MCF 10A (cell line): ENCODE measurements at regions not wholly inside any gene's neighbourhood (a gene's known extent, or its start where the extent isn't known, plus 50 kb on each side); places are given as distances from the start of the nearest gene placed in this dataset.

Source experiments
- BruUV-seq: library from RNA; stranded (reverse); fragments of 400-500 nt; replicated peaks from 2 replicates; lab custom pipeline; 2021; lab: Mats Ljungman, UMichigan
- CTCF ChIA-PET: fragments of 300-600 bp; sonication (Branson Sonifier 250); formaldehyde crosslinking; extraction: SDS; loops from one replicate; lab custom pipeline; 2021; ENCODE audit warnings: antibody characterized with exemption, inconsistent platforms; lab: Yijun Ruan, JAX
- POLR2A ChIA-PET: fragments of 300-600, 350-650 bp; sonication (Branson Sonifier 250); formaldehyde crosslinking; extraction: SDS; loops from one replicate; lab custom pipeline; 2020; ENCODE audit warnings: antibody characterized with exemption, inconsistent platforms; lab: Yijun Ruan, JAX
- DNase-seq: peaks from one replicate; pipeline ENCODE4 v3.0.0-alpha.2; 2018; ENCODE audit not compliant: unreplicated experiment
- H3K27ac Mint-ChIP-seq: one replicate; pipeline ENCODE4 v1.8.0; 2022; ENCODE audit warnings: mild to moderate bottlenecking, low read depth, mixed read lengths; ENCODE audit not compliant: unreplicated experiment
- H3K27me3 Mint-ChIP-seq: one replicate; pipeline ENCODE4 v1.8.0; 2022; ENCODE audit warnings: mixed read lengths; ENCODE audit not compliant: insufficient read depth, unreplicated experiment
- H3K36me3 Mint-ChIP-seq: one replicate; pipeline ENCODE4 v1.8.0; 2022; ENCODE audit warnings: mild to moderate bottlenecking, moderate library complexity, mixed read lengths; ENCODE audit not compliant: insufficient read depth, unreplicated experiment
- H3K4me1 Mint-ChIP-seq: one replicate; pipeline ENCODE4 v1.8.0; 2022; ENCODE audit warnings: mixed read lengths; ENCODE audit not compliant: insufficient read depth, unreplicated experiment
- H3K4me3 Mint-ChIP-seq: one replicate; pipeline ENCODE4 v1.8.0; 2022; ENCODE audit warnings: mild to moderate bottlenecking, moderate library complexity, mixed read lengths; ENCODE audit not compliant: unreplicated experiment
- H3K9me3 Mint-ChIP-seq: one replicate; pipeline ENCODE4 v1.8.0; 2022; ENCODE audit warnings: mixed read lengths; ENCODE audit not compliant: unreplicated experiment
- CTCF ChIP-seq: fragments of 200-600 bp; IDR thresholded peaks from one replicate; pipeline ENCODE4 v1.8.0; 2022; ENCODE audit warnings: antibody characterized with exemption, mild to moderate bottlenecking; ENCODE audit not compliant: unreplicated experiment
- intact Hi-C: fragments of 100-400 bp; cut with micrococcal nuclease; formaldehyde crosslinking; loops from 2 replicates; pipeline ENCODE4 v1.14.1; 2022

- no TSS peak for BruUV-seq
- Mint-ChIP-seq H3K4me1 (no peaks in the 10 kb centered on the region), H3K36me3 (no peaks in the 10 kb centered on the region), H3K4me3 (no peak overlapping the region), H3K9me3 (no peaks in the 10 kb centered on the region), H3K27ac (no peak overlapping the region), H3K27me3 (peaks cover 98% of the 10 kb centered on the region)
- CTCF ChIA-PET = interaction anchor here (0.9 to 1.1 kb wide), 3 partner anchors 18 to 720 kb away, joined by 3 to 4 read pairs (median 3); no protein-coding TSS in a partner anchor
- no peak for TF ChIP-seq CTCF
- DNase-seq = no peak
- intact Hi-C loops = no loop called here
- POLR2A ChIA-PET = no interaction called here
Measured at GRCh38 chr18:60534538-60534937, 162.0 kb upstream of the MC4R start.

GRCh38 chr18:60537074-60537473 lies 164.5 kb upstream of the MC4R start:
- intact Hi-C loops = no loop called here
- Mint-ChIP-seq H3K27ac (no peak overlapping the region), H3K36me3 (no peaks in the 10 kb centered on the region), H3K27me3 (peaks cover 98% of the 10 kb centered on the region), H3K4me3 (no peak overlapping the region), H3K9me3 (no peaks in the 10 kb centered on the region), H3K4me1 (no peaks in the 10 kb centered on the region)
- BruUV-seq = no TSS peak
- ChIA-PET CTCF (interaction anchor here (0.7 to 1.3 kb wide), 4 partner anchors 13 to 624 kb away, joined by 3 to 5 read pairs (median 3); no protein-coding TSS in a partner anchor), POLR2A (no interaction called here)
- DNase-seq = no peak
- no peak for TF ChIP-seq CTCF

- no peaks in the 10 kb centered on the region for H3K9me3 Mint-ChIP-seq
- H3K4me3 Mint-ChIP-seq = no peak overlapping the region
- no peaks in the 10 kb centered on the region for H3K36me3 Mint-ChIP-seq
Measured at GRCh38 chr18:60538891-60539290, 166.3 kb upstream of the MC4R start.

GRCh38 chr18:60541661-60542060 lies 169.1 kb upstream of the MC4R start:
- DNase-seq = no peak
- Mint-ChIP-seq H3K36me3 (no peaks in the 10 kb centered on the region), H3K9me3 (no peaks in the 10 kb centered on the region), H3K27me3 (peaks cover 85% of the 10 kb centered on the region), H3K27ac (no peak overlapping the region), H3K4me3 (no peak overlapping the region), H3K4me1 (no peaks in the 10 kb centered on the region)
- ChIA-PET CTCF (no interaction called here), POLR2A (no interaction called here)
- no peak for TF ChIP-seq CTCF
- BruUV-seq = no TSS peak
- intact Hi-C loops = no loop called here

More at GRCh38 chr18:60538891-60539290, 166.3 kb upstream of the MC4R start:
- POLR2A ChIA-PET = interaction anchor here (0.7 kb wide), 1 partner anchor 931 kb away, joined by 4 read pairs; no protein-coding TSS in a partner anchor
- CTCF ChIA-PET = interaction anchor here (0.6 kb wide), 1 partner anchor 554 kb away, joined by 3 read pairs; no protein-coding TSS in a partner anchor
- H3K4me1 Mint-ChIP-seq = no peaks in the 10 kb centered on the region
- BruUV-seq = no TSS peak
- intact Hi-C loops = no loop called here
- peaks cover 99% of the 10 kb centered on the region for H3K27me3 Mint-ChIP-seq
- no peak for DNase-seq
- TF ChIP-seq CTCF = no peak
- H3K27ac Mint-ChIP-seq = no peak overlapping the region
